PC-9 (cell line): ENCODE measurements at regions not wholly inside any gene's neighbourhood (a gene's known extent, or its start where the extent isn't known, plus 50 kb on each side); places are given as distances from the start of the nearest gene placed in this dataset.

Source experiments
- BruUV-seq: library from RNA; stranded (reverse); fragments of 400-500 nt; replicated peaks from 2 replicates; lab custom pipeline; 2021; lab: Mats Ljungman, UMichigan
- CTCF ChIA-PET: fragments of 300-600 bp; sonication (Branson Sonifier 250); formaldehyde crosslinking; loops from one replicate; lab custom pipeline; 2022; ENCODE audit warnings: antibody characterized with exemption; lab: Charles Lee
- POLR2A ChIA-PET: fragments of 300-600 bp; sonication (Branson Sonifier 250); formaldehyde crosslinking; loops from one replicate; lab custom pipeline; 2022; ENCODE audit warnings: antibody characterized with exemption; ENCODE audit not compliant: unreplicated experiment; lab: Charles Lee
- DNase-seq, 2 experiments: peaks; one replicate each; pipeline versions ENCODE4 v3.0.0 to v3.0.0-alpha.2; 2015 to 2022; ENCODE audit warnings: mixed read lengths in 1 of 2
- H2AFZ ChIP-seq: fragments of 200-600 bp; sonication (generic); 2 replicates; pipeline ENCODE4 v1.8.1; 2017; ENCODE audit warnings: antibody characterized with exemption
- H3F3A ChIP-seq: fragments of 200-600 bp; sonication (generic); 2 replicates; pipeline ENCODE4 v1.8.1; 2017; ENCODE audit warnings: antibody characterized with exemption, mild to moderate bottlenecking, low read depth; ENCODE audit not compliant: insufficient read depth
- H3K27ac ChIP-seq: fragments of 200-600 bp; sonication (generic); 2 replicates; pipeline ENCODE4 v1.6.1; 2016; ENCODE audit warnings: mixed run types
- H3K27me3 ChIP-seq: fragments of 200-600 bp; sonication (generic); 2 replicates; pipeline ENCODE4 v1.6.1; 2016; ENCODE audit warnings: low read depth, mixed run types; ENCODE audit not compliant: insufficient read depth
- H3K36me3 ChIP-seq: fragments of 200-600 bp; sonication (generic); 2 replicates; pipeline ENCODE4 v1.6.1; 2016; ENCODE audit warnings: low read depth, mixed run types
- H3K4me1 ChIP-seq: fragments of 200-600 bp; sonication (generic); replicated peaks from 2 replicates; pipeline ENCODE4 v1.6.1; 2016; ENCODE audit warnings: mixed run types; ENCODE audit not compliant: insufficient read depth
- H3K4me2 ChIP-seq: fragments of 200-600 bp; sonication (generic); 2 replicates; pipeline ENCODE4 v1.6.1; 2017; ENCODE audit warnings: mixed run types
- H3K4me3 ChIP-seq: fragments of 200-600 bp; sonication (generic); 2 replicates; pipeline ENCODE4 v1.6.1; 2016; ENCODE audit warnings: mixed run types
- H3K79me2 ChIP-seq: fragments of 200-600 bp; sonication (generic); 2 replicates; pipeline ENCODE4 v1.6.1; 2017; ENCODE audit warnings: low read depth, mixed run types
- H3K9me2 ChIP-seq: fragments of 200-600 bp; sonication (generic); 2 replicates; pipeline ENCODE4 v1.8.1; 2017; ENCODE audit warnings: mild to moderate bottlenecking; ENCODE audit not compliant: insufficient read depth
- H3K9me3 ChIP-seq: fragments of 200-600 bp; sonication (generic); 2 replicates; pipeline ENCODE4 v1.8.1; 2016; ENCODE audit warnings: low read depth; ENCODE audit not compliant: insufficient read depth
- H4K20me1 ChIP-seq: fragments of 200-600 bp; sonication (generic); 2 replicates; pipeline ENCODE4 v1.8.1; 2017; ENCODE audit not compliant: insufficient read depth
- EZH2 ChIP-seq: fragments of 200-600 bp; sonication (generic); IDR thresholded peaks from 2 replicates; pipeline ENCODE4 v1.8.0; 2017; ENCODE audit warnings: antibody characterized with exemption, low read depth
- intact Hi-C: fragments of 100-400 bp; cut with micrococcal nuclease; formaldehyde crosslinking; loops from one replicate; pipeline ENCODE4 v1.10.0; 2022; ENCODE audit not compliant: unreplicated experiment
- TF ChIP-seq, protein P1 (sequence below): fragments of 200-600 bp; sonication (generic); conservative IDR thresholded peaks from 2 replicates; pipeline ENCODE4 v1.6.1; 2017; ENCODE audit warnings: mixed run types, antibody characterized with exemption, mild to moderate bottlenecking, moderate library complexity

DNA sequence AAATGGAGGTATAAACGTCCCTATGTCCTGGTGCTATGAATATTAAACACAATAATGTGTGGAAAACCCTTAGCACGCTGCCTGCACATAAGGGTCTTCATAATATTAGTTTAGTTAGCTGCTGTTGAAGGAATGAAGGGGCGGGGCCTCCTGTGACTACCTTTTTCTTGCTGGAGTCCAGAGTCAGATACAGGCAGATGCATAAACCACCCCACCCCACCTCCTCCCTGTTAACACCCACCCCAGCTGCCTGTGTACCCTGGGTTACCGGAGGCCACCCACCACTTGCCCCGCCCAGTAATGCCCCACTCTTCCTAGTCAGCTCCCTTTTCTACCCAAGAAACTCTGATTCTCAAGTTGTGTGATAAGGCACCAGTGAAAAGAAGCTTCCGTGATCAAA, 158.4 kb downstream of the EN1 start:
- Histone ChIP-seq H3F3A (no peaks in the 10 kb centered on the region), H3K9me2 (no peaks in the 10 kb centered on the region), H2AFZ (no peak overlapping the region), H3K79me2 (no peaks in the 10 kb centered on the region), H3K36me3 (no peaks in the 10 kb centered on the region), H3K27ac (no peak overlapping the region), H4K20me1 (no peaks in the 10 kb centered on the region), H3K4me1 (peaks cover 21% of the 10 kb centered on the region), H3K4me2 (no peak overlapping the region), H3K4me3 (no peak overlapping the region), H3K9me3 (peaks cover 16% of the 10 kb centered on the region; the same call in 1 of the 2 replicates), H3K27me3 (no peaks in the 10 kb centered on the region)
- intact Hi-C loops, result no loop called here
- ChIA-PET CTCF (no interaction called here), POLR2A (no interaction called here)
- TF ChIP-seq, protein P1, sequence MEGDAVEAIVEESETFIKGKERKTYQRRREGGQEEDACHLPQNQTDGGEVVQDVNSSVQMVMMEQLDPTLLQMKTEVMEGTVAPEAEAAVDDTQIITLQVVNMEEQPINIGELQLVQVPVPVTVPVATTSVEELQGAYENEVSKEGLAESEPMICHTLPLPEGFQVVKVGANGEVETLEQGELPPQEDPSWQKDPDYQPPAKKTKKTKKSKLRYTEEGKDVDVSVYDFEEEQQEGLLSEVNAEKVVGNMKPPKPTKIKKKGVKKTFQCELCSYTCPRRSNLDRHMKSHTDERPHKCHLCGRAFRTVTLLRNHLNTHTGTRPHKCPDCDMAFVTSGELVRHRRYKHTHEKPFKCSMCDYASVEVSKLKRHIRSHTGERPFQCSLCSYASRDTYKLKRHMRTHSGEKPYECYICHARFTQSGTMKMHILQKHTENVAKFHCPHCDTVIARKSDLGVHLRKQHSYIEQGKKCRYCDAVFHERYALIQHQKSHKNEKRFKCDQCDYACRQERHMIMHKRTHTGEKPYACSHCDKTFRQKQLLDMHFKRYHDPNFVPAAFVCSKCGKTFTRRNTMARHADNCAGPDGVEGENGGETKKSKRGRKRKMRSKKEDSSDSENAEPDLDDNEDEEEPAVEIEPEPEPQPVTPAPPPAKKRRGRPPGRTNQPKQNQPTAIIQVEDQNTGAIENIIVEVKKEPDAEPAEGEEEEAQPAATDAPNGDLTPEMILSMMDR, result no peak
- no peak for TF ChIP-seq EZH2
- DNase-seq, result no peak
- no TSS peak for BruUV-seq

DNA sequence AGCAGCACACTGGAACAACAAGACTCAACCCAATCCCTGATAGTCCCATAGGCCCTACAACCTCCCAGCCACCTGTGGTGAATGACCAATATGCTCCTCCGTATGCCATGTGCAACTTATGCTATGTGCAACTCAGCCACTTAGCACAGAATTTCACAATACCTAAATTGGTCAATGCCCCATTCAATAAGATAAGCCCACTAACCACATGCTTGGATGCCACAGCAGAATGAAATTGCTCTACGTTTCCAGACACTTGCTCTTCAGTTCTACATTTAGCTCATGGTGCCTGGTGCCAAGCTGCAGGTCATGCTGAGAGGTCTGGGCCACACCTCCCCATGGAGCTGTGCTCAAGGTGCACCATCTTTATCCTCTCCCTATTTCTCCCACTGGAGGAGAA, 159.8 kb downstream of the EN1 start:
- H3K4me3 ChIP-seq, result no peak overlapping the region
- ChIA-PET POLR2A (no interaction called here), CTCF (no interaction called here)
- no peaks in the 10 kb centered on the region for H3F3A ChIP-seq
- H4K20me1 ChIP-seq, result no peaks in the 10 kb centered on the region
- intact Hi-C loops, result no loop called here
- peaks cover 16% of the 10 kb centered on the region; the same call in 1 of the 2 replicates for H3K9me3 ChIP-seq
- H3K79me2 ChIP-seq, result no peaks in the 10 kb centered on the region
- H3K27me3 ChIP-seq, result no peaks in the 10 kb centered on the region
- H2AFZ ChIP-seq, result no peak overlapping the region
- H3K4me2 ChIP-seq, result no peak overlapping the region
- no peak overlapping the region for H3K27ac ChIP-seq
- H3K4me1 ChIP-seq, result peaks cover 21% of the 10 kb centered on the region
- no peak for TF ChIP-seq EZH2
- TF ChIP-seq, protein P1, result no peak
- DNase-seq, result no peak
- H3K9me2 ChIP-seq, result no peaks in the 10 kb centered on the region
- no peaks in the 10 kb centered on the region for H3K36me3 ChIP-seq
- BruUV-seq, result no TSS peak

DNA sequence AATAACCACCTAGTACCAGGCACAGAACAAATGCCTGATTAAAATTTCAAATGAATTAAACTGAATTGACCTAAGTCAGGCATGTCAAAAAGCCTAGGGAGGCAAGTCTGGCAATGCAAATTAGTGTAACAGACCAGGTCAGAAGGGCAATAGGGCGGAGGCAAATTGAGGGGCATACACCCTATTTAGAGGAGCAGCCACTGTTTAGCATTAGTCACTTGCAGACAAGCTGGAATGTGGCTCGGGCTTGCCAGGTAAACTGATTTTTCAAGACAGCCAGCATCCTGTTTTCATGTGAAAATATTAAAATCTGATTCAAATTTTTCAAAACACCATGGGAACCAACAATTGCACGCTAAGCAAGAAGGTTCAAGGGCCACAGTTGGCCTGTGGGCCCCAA, 160.3 kb downstream of the EN1 start:
- Histone ChIP-seq H3F3A (no peaks in the 10 kb centered on the region), H3K4me1 (peaks cover 21% of the 10 kb centered on the region), H4K20me1 (no peaks in the 10 kb centered on the region), H2AFZ (no peak overlapping the region), H3K4me2 (no peak overlapping the region), H3K79me2 (no peaks in the 10 kb centered on the region), H3K27ac (no peak overlapping the region), H3K4me3 (no peak overlapping the region), H3K36me3 (no peaks in the 10 kb centered on the region), H3K9me2 (no peaks in the 10 kb centered on the region), H3K27me3 (no peaks in the 10 kb centered on the region), H3K9me3 (peaks cover 16% of the 10 kb centered on the region; the same call in 1 of the 2 replicates)
- ChIA-PET POLR2A (no interaction called here), CTCF (no interaction called here)
- DNase-seq, result no peak
- TF ChIP-seq EZH2, result no peak
- TF ChIP-seq, protein P1, result no peak
- intact Hi-C loops, result no loop called here
- no TSS peak for BruUV-seq
